ENCODE measurements at regions not wholly inside any gene's neighbourhood (a gene's known extent, or its start where the extent isn't known, plus 50 kb on each side); places are given as distances from the start of the nearest gene placed in this dataset.

GRCh38 chr16:77669057-77669456, 53.3 kb upstream of the NUDT7 start:
- intact Hi-C loops (cut with DNase I; ENCODE audit: low total_unique reads), result no loop called here
- H3K27me3 ChIP-seq, result peaks cover 0 to 6% (median 0%) of the 10 kb centered on the region in 3 donors
- WGBS, 5 donors, result 52 to 67% (median 58%) methylated on average over 3 of the region's 3 CpGs
- H3K36me3 ChIP-seq, result no peaks in the 10 kb centered on the region
- no peak for DNase-seq
- H3K27ac ChIP-seq, result no peak overlapping the region
- no peaks in the 10 kb centered on the region for H3K4me1 ChIP-seq
- H3K4me3 ChIP-seq, result no peak overlapping the region
- TF ChIP-seq CTCF (IDR thresholded peaks at IDR 0.05), result no peak
- no peaks in the 10 kb centered on the region for H3K9me3 ChIP-seq

Data from stomach (tissue), 8 donors.